ENCODE measurements at regions not wholly inside any gene's neighbourhood (a gene's known extent, or its start where the extent isn't known, plus 50 kb on each side); places are given as distances from the start of the nearest gene placed in this dataset.
"Not testable (repeated sequence)": the region's sequence is repeated elsewhere in the genome, so short reads cannot be mapped to it uniquely, and the experiment has no call there.

DNA sequence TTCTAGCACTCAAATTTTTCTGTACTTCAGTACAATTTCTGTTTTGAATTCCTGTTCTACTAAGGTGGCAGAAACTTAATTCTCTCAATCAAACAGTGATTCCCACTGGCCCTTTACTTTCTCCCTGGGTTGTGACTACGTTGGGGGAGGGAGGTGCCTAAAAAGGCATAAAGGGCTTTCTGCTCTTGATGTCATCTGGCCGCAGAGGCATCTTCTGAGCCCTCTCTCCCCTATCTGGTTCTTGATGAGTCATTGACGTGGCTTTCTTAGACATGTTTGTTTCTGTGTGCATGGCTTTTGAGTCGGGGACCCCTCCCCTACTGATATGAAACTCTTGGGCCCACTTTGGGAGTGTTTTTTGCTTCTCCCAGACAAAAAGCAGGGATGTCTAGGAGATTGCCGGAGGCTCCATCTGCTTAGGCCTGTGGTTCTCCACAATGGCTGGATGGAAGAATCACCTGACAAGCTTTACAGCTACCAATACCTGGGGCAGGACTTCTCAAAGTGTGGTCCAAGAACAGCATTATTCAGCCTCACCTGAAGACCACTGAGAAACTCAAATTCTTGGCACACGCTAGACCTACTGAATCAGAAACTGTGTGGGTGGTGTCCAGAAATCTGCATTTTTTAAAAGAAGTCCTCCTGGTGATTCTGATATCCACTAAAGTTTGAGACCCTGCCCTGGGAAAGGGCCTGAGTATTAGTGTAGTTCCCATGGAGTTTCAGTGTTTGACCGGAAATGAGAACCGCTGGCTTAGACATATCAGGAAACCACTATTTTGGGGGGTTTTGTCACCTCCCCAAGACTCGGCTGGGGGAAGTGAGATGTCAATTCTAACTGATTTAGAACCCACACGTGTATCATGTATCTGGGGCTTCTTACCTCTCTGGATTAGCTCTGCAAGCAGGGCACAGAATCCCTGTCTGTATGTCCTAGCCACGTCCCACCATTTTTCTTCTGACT is 395.7 kb upstream of the PDE3A start:
- DNase-seq, result no peak

DNA sequence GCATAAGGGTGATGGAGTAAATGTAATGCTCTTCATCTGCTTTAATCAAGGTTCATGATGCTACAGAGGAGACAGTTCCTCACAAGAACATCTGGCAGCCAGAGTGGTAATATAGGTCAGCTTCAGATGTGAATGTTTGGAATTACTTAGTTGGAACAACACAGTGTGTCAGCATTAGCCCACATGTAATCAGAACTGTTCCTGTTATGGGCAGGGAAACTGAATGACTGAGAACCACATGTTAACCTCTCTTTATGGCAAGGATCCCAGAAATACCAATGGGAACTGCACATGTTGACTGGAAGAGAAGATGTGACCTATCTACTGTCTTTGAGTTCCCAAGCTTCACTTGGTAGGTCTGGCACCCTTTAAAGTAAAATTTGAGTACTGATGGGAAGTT is 390.1 kb upstream of the PDE3A start:
- no peak for DNase-seq

DNA sequence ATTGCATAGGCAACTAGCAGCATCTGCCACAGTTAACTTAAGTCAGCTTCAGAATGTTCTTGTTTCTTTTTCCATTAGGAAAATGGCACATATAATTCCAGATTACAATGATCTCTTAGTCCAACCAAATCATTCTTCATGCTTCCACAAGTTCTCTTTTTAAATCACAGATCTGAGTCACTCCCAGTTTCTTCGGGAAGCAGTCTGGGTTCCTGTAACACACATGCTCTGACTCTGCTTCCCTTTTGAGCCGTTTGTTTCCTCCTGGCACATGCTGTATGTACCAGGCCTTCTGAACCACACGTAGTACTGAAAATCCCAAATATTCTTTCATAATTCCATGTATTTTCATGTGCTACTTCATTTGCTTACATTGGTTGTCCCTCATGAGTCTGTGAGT is 388.8 kb upstream of the PDE3A start:
- DNase-seq, result no peak

DNA sequence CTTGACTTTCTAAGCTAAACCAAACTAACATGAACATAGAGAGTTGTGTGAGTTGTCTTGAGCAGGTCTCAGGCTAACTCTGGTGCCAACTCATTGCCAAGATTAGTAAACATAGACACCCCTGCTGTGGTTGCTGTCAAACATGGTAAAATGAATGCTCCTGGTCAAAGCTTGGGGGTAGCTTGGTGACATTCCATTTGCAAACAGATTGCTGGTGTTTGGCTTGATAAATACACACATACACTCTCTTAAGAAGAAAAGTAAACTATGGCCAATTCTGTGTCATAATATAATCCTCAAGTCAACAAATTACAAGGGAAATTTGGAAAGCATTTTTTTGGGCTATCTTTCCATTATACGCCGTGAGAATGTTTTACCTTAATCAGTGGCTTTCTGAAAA is 386.4 kb upstream of the PDE3A start:
- DNase-seq, result no peak

DNA sequence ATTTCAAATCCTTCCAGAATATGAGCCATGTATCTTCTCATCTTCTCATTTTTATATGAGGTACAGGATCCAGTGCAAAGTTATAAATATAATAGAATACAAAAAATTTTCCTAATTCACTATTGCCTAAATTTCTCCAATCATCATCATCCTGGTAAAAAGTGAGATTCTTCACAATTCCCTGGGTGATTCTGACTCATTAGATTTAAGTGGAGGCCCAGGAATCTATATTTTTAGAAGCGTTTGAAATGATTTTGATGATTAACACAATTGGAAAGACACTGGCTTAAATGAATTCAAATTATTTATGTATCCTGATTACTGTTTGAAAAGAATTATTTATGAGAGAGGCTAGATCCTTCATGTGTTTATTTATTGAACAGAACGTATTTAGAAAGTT is 380.3 kb upstream of the PDE3A start:
- no peak for DNase-seq

DNA sequence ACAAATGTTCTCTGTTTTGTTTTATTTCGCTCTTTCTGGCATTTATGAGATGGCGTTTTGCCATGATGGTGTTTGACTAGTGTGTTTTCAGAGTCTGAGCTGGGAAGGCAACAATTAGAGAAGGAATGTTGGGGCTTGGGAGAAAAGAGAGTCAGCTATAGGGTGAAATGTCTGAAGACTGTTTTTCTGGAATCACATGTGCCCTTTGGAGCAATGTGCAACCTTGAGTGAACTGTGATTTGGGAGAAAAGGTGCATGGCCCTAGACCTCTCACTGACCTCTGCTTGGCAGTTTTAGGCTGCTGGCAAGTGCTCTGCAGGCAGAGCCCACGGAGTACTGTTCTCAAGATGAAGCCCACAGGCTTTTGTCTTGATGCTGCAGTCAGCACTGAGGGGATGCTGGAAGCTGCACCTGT is 379.9 kb upstream of the PDE3A start:
- DNase-seq, result no peak

DNA sequence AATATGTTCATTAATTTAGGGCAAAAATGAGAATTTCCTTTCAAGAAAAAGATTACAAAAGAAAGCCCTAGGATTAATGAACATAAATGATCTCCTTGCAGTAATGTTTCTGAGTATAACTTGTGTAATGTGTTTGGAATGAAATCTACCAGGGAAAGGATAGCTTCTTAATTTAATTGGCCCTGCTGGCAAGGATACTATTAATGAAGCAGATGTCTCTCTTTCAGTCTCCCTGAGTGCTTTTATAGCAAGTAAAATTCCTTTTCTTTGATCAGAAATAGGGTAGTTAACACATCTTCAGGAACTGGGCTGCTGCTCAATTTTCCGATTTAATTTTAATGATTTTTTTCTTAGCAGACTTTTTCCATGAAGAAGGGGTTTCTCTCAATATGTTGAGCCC is 379.4 kb upstream of the PDE3A start:
- DNase-seq, result no peak

DNA sequence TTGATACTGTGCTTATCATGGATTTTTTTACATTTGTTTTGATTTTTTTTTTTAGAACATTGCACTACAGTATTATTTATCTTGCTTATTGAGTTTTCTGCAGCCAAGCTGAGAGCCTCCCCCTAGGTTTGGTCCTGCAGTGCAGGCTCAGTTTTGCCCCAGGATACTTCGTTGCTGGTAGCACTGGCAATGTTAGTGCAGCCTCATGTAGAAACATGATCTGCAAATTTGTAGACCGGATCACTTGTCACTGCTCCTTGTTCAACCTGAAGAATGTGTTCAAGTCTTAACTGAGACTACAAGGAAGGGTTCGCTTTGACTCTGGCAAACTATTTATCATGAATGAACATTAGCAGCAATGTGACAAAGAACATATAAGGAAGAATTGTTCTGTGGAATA is 377.2 kb upstream of the PDE3A start:
- no peak for DNase-seq

DNA sequence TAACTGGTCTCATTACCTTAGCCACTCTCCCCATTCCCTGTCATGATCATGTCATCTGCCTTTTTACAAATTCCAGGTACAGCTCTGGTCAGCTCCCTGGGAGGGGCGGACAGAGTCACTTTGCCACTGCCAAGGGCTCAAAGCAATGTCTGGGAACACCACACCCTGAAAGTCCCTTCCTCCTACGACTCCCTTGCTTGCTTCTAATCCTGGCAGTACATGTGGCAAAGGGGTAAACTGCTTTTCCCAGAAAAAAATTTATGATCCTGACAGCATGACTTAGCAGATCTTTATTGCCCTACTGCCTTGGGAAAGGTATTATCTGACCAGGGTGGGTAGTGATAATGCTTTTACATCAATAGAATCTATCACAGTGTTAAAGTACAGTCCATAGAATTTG is 376.0 kb upstream of the PDE3A start:
- DNase-seq, result no peak

DNA sequence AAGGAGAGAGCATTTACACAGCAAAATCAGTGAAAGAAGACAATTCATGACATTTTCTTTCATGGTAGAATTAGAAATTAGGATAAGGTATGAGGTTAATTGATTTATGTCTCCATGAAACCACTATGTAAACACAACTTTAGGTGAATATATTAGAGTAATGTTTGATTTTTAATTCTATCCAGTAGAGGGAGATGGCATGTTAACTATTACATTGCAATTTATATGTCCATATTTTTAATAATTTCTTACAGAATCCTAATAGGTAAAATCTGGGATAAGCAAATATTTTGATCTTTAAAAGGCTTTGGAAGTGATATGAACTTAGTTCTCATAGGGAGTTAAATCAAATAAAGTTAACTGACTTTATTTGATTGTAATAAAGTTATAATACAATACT is 373.4 kb upstream of the PDE3A start:
- no peak for DNase-seq

DNA sequence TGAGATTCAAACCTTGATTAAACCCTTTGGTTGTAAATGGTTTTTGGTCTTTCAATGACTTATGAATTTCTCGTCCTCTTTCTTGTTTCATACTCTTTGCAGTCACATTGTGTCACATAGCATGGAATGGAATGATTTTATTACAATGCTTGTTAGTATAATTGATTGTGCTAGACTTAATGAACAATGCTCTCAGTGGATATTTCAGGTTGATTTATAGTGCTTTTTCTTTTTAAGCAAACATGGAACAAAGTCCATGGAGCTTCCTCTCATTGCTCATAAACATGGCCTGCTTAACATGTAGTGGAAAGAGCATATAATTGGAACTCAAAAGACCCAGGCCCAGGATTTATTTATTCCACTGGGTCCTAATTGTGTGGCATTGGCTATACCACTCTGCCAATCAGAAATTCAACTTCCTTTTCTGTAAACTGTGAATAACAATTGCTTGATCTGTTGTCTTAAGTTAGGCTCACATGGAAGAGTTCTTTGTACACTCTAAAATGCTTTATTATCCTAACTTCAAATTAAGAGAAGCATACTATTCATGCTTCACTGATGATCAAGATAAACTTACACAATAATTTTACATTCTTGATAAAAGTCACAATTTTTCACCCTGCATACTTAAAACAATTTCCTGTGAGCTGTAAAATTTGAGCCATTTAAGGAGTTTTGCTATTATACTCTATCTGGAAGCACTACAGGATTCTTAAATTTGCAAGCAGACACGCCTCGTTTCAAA is 370.5 kb upstream of the PDE3A start:
- DNase-seq, result no peak

DNA sequence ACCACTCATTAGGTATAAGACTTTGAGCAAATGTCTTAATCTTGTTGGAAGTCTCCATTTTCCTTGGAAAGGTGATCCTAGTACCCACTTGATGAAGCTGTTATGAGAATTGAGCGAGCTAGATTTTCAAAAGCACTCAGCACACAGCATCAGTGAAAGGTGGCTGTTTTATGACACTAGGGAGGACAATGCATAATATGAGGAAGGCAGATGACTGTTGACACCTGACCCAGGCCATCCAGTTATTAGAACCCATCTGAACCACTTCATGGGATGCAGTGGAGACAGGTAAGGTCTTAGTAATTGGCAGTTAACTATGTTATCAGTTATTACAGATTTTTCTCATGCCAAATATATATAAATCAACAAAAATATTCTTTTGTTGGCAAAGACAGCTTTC is 369.9 kb upstream of the PDE3A start:
- no peak for DNase-seq

DNA sequence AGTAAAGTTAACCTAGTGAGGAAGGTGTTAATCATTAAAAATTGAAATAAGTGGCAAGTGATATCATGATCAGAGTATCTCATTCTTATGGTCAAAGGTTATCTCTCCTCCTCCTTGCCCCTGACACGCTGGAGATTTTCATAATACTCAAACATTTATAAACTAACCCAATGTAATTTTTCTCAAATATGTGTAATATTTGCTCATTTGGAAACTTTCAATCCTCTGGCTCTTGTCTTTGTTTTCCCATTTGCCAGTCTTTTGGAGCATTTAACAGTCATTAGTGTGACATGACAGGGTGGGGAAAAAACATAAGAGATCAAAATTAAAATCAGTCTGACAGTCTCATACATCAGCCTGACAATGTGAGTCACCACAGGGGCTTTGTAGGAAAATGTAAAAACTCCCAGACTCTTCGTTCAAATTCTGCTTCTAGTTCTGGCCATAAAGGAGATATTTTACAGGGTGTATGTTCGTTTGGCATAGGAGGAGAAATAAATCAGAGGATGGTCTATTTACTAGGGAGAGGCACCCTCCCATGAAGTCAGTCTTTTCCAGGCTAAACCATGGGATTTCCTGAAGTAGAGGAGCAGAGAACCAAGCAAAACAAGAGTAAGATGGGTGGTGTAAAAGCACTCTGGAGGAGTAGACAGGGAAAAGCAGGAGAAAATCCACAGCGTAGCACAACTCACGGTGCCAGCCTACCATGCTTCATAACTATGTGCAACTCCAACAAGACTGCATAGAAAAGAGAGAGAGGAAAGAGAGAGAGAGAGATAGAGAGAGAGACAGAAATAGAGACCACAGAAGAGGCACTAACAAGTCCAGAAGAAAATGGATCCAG is 369.2 kb upstream of the PDE3A start:
- DNase-seq, result no peak

DNA sequence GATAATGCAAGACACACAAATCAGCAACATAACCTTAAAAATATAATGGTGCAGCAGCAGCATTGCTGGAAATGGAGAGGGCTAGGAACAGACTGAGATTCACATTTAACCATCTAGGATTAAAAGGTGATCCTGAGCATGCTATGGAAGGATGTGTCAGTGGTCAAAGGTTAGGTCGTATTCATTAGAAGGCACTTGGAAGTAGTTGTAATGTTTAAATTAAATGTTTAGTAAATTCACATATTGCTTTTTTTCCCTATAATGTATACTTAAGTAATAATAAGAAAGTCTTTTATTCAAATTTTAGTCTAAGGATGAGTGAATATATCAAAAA is 368.6 kb upstream of the PDE3A start:
- DNase-seq, result no peak

DNA sequence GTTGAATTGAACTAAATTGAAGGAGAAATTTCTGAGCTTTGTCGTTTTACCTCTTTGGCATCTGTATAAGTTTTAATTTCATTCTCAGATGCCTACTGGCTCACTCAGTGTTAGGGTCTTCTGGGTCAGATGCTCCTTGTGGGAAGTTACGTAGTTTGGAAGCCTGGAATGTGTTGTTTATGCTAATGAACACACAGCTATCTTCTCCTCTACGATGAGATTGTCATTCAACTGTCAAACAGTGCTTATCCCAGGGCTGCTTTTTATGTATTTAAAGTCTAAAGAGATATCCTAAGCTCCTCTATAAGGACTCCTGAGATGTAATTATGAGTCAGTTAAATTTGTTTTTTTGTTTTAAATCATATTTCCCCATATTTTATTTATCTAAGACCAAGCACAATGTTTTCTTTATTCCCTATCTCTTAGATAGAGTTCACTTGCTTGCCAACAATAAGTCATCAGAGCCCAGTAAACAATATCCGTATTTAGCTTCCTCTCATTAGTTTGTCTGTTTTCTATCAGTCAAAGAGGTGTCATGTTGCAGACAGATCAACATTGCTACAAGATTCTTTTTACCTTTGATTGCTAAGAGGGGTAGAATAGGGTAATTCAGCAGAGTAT is 368.0 kb upstream of the PDE3A start:
- no peak for DNase-seq

DNA sequence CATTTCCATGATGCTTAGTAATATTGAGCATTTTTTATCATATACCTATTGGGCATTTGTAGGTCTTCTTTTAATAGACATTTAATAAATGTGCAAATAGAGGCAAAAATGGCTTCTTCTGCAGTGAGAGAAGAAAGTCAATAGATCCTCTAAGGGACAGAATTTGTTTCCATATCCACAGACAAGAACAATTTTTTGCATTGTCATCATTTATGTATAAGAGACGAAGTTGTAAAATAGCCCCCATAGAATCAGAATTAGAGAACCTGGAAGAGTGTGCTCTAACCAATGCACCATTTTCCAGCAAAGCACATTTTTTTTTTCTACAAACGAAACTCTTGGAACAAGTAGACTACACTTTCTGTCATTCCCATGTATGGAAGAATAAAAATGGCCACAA is 365.1 kb upstream of the PDE3A start:
- no peak for DNase-seq

DNA sequence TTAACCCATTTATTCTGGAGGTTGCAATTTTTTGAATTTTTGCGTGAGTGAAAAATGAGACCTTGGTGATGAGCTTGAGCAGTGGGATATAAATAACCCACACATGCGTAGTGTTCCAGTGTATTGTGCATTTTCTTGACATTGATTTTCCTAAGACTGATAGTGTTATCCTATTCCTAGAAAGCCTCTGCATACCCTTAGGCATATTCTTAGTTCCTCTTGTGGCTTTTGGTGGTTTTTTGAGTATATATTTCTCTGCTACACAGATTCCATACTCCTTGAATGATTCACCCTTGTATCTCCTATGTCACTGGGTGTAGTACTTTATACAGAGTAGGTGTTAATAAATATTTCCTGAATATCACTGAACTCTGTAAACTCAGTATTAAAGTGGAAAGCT is 363.4 kb upstream of the PDE3A start:
- no peak for DNase-seq

DNA sequence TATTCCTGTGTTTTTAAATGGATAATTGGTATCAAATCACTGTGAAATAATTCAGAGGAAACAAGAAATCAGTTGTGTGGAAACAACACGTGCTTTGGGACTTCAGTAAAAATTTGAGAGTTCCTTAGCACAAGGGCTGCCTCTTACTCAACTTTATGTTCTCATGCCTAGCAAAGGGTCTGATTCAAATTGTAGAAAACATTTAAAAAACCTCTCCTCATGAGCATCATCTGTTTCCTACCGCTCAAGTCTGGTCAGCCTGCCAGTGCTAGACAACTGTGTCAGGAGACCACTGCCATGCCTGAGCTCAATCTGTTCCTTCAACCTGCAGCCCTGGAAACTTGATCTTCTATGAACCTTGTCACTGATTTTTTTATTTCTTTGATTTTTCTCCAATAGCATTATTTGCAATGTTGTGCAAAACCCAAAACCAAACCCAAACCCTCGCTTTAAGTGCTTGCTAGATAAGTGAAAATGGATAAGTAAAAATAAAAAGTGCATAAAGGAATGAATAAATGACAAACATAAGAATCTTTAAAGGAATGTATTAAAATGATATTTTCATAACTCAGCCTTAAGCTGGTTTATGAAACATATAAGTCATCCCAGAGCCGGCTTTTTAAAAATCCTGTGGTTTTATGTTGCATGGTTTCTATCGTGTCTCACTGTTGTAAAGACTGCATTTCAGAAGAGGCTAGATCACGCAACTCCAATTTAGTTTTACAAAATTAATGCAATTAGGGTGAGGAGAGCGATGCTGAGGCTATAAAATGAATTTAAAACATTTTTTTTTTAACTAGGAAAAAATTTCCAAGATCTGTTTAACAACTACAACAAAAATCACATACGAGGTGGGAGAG is 361.2 kb upstream of the PDE3A start:
- no peak for DNase-seq

DNA sequence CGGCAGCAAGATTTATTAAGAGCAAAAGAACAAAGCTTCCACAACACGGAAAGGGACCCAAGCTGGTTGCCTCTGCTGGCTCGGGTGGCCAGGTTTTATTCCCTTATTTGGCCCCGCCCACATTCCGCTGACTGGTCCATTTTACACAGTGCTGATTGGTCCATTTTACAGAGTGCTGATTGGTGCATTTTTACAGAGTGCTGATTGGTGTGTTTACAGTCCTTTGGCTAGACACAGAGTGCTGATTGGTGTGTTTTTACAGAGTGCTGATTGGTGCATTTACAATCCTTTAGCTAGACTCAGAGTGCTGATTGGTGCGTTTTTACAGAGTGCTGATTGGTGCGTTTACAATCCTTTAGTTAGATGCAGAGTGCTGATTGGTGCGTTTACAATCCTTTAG is 358.4 kb upstream of the PDE3A start:
- not testable (repeated sequence) for DNase-seq

DNA sequence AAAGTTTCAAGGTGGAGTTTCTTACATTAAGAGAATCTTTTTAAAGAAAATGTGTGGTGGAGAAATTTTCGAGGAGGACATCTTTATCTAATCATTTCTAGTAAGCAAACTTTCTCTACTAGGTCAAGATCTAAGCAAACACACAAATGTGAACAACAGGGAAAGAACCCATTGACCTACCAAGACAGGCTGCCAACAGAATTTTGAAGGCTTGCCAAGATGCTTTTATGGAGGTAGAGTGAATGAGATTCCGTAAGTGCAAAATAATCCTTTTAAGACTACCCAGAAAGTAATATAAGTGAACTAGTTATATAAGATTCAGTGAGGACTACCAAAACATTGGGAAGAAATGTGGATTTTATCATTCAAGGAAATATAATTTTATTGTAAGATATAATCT is 357.1 kb upstream of the PDE3A start:
- DNase-seq, result no peak

DNA sequence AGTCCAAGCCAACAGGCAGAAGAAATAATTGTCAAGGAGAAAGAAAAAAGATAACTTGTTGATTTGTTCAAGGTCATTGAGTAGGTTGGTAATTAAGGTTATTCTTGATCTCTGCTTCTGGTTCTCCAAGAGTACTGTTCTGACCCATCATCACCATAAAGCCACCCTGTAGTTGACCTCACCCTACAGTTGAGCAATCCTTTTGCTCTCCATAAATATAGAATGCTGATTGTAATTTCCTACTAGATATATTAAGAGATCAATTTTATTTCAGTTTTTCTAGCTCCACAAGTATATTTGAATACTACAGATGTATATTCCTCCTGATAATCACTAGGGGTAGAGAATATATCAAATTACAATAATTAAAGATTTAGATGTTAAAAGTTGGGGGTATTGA is 350.5 kb upstream of the PDE3A start:
- DNase-seq, result no peak

Measured in amygdala (tissue), 56 donors.